ENCODE measurements at regions not wholly inside any gene's neighbourhood (a gene's known extent, or its start where the extent isn't known, plus 50 kb on each side); places are given as distances from the start of the nearest gene placed in this dataset.
"Not testable (repeated sequence)": the region's sequence is repeated elsewhere in the genome, so short reads cannot be mapped to it uniquely, and the experiment has no call there.

DNA sequence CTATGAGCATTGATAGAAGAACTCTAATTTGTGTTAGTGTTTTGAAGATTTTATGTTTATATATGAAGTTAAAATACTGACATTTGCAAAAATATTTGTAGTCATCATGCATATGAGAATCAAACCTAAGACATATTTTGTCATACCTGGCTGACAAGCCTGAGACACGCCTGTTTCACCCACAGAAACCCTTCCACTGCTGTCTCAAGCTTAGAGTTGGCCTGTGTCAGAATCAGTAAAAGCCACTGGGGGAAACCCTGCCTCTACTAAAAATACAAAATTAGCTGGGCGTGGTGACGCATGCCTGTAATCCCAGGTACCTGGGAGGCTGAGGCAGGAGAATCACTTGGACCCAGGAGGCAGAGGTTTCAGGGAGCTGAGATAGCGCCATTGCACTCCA lies 218.0 kb upstream of the C1QTNF3 start:
- not testable (repeated sequence) for DNase-seq (ENCODE audit: low read depth in 1 of 2, low spot score in 1 of 2)

DNA sequence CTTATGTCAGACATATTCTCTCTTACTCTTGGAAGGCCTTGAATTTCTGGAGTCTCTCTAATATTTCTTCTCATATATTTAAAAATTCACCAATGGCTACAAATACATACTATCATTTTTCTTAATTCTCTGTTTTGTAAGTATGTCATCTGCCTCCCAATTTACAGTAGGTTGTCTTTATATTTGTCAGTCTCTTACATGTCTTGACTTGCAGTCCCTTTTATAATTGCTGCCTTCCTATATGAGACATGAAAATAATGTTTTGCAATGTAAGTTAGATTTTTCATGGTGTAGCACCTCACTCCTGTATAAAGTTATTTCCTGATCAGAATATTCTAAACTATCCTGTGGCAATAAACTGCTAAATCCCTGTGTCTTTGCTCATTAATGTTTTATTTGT lies 223.1 kb upstream of the C1QTNF3 start:
- DNase-seq (ENCODE audit: low read depth in 1 of 2, low spot score in 1 of 2) = not testable (repeated sequence)

DNA sequence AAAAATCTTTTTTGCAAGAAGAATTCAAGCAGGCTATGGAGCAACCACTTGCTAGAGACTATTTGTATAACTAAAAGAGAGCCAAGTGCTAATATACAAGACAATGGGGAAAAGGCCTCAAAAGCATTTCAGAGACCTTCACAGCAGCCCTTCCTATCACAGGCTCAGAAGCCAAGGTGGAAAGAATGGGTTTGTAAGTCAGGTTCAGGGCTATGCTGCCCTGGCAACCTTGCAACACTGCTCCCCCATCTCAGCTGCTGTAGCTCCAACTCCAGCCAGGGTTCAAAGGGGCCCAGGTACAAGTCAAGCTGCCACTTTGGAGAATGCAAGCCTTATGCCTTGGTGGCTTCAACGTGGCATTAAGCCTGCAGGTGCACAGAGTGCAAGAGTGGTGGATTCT lies 253.7 kb upstream of the C1QTNF3 start:
- DNase-seq (ENCODE audit: low read depth in 1 of 2, low spot score in 1 of 2) = not testable (repeated sequence)

DNA sequence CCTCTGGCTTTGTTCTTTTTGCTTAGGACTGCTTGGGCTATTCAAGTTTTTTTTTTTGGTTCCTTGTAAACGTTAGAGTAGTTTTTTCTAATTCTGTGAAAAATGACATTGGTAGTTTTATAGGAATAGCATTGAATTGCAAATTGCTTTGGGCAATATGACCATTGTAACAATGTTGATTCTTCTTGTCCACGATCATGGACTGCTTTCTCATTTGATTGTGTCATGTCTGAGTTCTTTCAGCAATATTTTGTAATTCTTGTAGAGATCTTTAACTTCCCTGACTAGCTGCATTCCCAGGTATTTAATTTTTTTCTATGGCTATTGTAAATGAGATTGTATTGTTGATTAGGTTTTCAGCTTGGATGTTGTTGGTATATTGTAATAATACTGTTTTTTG lies 286.2 kb upstream of the C1QTNF3 start:
- not testable (repeated sequence) for DNase-seq (ENCODE audit: low read depth in 1 of 2, low spot score in 1 of 2)

DNA sequence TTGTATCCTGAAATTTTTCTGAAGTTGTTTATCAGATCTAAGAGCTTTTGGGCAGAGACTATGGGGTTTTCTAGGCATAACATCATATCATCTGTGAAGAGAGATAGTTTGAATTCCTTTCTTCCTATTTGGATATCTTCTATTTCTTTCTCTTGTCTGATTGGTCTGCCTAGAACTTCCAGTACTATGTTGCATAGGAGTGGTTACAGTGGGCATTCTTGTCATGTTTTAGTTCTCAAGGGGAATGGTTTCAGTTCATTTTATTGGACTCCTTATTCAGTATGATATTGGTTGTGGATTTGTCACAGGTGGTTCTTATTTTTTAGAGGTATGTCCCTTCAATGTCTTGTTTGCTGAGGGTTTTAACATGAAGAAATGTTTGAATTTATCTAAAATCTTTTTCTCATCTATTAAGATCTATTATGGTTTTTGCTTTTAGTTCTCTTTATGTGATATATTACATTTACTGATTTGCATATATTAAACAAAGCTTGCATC lies 286.6 kb upstream of the C1QTNF3 start:
- DNase-seq (ENCODE audit: low read depth in 1 of 2, low spot score in 1 of 2) = not testable (repeated sequence)

DNA sequence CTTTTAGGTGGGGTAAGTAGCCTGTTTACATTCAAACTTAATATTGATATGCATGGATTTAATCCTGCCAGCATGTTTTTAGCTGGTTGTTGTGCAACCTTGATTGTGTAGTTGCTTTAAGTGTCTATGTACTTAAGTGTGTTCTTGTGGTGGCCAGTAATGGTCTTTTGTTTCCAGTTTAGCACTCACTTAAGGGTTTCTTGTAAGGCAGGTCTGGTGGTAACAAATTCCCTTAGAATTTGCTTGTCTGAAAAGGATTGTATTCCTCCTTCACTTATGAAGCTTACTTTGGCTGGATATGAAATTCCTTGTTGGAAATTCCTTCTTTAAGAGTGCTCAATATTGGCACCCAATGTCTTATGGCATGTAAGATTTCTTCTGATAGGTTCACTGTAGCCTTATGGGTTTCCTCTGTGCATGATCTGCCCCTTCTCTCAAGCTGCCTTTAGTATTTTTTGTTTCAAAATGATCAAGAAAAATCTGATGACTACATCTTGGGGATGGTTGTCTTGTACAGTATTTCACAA lies 289.0 kb upstream of the C1QTNF3 start:
- not testable (repeated sequence) for DNase-seq (ENCODE audit: low read depth in 1 of 2, low spot score in 1 of 2)

DNA sequence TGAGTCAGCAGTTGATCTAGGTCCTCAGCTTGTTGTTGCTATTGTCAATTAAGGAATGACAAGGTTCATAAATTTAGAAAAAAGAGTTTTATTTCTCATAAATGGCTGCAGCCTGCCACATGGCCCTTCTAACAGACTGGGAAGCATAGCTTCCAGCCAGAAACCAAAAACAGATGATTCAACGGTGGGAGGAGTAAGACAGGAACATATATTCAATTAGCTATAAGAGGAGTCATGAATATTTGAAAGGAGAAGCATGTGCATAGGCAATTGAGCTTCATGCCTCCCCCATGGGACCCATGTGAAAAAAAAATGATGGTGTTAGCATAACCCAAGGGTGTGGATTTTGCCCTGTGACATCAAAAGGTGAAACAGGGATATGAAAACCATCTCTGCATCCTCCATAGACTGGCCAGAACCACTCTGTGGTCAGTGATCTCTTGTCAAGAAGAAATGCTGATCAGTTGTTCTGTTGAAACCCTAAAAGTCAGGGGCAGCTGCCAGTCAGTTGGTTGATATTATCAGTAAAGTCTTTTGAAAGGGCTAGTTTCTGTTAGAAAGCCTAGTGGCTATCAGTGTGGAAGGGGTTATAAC lies 296.5 kb upstream of the C1QTNF3 start:
- DNase-seq (ENCODE audit: low read depth in 1 of 2, low spot score in 1 of 2) = not testable (repeated sequence)

DNA sequence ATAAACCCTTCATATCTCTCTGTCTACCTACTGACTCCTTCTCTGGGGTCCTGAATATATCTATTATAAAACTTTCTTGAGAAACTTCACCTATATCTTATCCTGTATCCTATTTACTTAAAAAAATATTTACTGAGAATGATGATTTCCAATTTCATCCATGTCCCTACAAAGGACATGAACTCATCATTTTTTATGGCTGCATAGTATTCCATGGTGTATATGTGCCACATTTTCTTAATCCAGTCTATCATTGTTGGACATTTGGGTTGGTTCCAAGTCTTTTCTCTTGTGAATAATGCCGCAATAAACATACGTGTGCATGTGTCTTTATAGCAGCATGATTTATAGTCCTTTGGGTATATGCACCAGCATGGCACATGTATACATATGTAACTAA lies 301.7 kb upstream of the RAI14 start:
- not testable (repeated sequence) for DNase-seq (ENCODE audit: low read depth in 1 of 2, low spot score in 1 of 2)

DNA sequence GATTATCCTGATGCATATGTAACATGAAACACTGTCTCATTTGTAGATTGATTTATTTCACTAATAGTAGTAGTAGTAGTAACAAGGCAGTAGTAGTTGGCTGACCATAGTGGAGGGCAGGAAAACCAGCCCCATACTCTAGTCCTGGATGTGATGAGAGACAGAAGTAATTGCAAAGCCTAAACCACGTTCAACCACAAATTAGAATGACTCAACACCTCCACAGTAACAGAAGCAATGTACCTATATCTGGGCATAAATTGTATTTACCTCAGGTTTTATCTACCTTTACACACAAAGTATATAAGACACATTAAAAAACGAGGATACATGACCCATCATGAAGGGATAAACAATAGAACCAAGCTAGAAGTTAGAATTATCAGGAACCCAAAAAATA lies 284.7 kb upstream of the RAI14 start:
- DNase-seq (ENCODE audit: low read depth in 1 of 2, low spot score in 1 of 2) = not testable (repeated sequence)

DNA sequence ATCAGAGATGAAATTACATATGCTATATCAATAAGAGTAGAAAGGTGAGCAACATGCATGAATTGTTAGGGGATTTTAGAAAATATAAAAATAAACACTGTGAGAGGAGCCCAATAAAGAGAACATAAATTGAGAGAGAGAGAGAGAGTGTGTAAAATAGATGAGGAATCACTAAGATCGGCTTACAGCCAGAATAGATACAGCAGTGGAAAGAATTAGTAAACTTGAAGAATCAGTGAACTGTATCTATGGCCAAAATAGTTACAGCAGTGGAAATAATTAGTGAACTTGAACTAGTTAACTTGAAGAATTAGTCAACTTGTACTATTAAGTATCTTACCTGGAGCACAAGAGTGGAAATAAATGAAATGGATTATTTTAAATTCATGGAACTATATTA lies 284.3 kb upstream of the RAI14 start:
- not testable (repeated sequence) for DNase-seq (ENCODE audit: low read depth in 1 of 2, low spot score in 1 of 2)

DNA sequence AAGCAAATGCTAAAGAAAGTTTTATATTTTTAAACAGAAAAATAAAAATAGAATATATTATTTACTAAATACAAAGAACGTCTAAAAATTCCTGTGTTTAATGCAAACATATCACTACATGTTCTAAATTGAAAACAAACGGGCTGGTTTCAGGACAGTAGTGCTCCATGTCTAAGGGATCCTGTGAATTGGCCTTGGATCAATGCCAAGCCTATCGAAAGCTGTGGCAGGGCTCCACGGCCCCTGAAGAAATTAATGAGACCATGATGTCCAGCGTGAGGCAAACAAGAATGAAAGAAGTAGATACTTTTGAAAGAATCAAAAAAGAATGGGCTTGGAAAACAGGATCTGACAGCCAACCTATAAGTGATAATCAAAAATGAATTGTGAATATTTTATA lies 283.4 kb upstream of the RAI14 start:
- DNase-seq (ENCODE audit: low read depth in 1 of 2, low spot score in 1 of 2) = not testable (repeated sequence)

DNA sequence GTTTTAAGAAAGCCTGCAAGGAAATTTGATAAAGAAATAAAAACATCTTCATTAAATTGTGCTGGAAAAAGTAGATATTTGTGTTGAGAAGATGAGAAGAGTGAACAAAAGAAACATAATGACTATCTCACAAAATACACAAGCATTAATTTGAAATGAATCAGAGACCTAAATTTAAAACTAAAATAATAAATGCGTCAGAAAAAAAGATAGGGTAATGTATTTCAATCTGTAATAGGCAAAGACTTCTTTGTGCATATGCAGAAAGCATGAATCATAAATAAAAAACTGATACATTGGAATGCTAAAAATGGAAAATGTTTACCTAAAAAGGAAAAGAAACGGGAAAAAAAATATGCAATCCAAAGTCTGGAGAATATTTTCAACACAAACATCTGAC lies 278.5 kb upstream of the RAI14 start:
- not testable (repeated sequence) for DNase-seq (ENCODE audit: low read depth in 1 of 2, low spot score in 1 of 2)

DNA sequence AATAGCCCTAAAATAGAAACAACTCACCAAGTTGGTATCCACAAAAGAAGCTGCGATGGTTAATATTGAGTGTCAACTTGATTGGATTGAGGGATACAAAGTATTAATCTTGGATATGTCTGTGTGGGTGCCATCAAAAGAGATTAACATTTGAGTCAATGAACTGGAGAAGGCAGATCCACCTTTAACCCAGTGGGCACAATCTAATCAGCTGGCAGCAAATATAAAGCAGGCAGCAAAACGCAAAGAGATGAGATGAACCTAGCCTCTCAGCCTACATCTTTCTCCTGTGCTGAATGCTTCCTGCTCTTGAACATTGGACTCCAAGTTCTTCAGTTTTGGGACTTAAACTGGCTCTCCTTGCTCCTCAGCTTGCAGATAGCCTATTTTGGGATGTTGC lies 277.6 kb upstream of the RAI14 start:
- DNase-seq (ENCODE audit: low read depth in 1 of 2, low spot score in 1 of 2) = not testable (repeated sequence)

DNA sequence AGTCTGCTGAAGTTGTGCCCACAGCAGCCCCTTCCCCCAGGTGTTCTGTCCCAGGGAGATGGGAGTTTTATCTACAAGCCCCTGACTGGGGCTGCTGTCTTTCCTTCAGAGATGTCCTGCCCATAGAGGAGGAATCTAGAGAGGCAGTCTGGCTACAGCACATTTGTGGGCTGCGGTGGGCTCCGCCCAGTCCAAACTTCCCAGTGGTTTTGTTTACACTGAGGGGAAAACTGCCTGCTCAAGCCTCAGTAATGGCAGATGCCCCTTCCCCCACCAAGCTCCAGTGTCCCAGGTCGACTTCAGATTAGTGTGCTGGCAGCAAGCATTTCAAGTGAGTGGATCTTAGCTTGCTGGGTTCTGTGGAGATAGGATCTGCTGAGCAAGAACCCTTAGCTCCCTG lies 267.4 kb upstream of the RAI14 start:
- DNase-seq (ENCODE audit: low read depth in 1 of 2, low spot score in 1 of 2) = not testable (repeated sequence)

DNA sequence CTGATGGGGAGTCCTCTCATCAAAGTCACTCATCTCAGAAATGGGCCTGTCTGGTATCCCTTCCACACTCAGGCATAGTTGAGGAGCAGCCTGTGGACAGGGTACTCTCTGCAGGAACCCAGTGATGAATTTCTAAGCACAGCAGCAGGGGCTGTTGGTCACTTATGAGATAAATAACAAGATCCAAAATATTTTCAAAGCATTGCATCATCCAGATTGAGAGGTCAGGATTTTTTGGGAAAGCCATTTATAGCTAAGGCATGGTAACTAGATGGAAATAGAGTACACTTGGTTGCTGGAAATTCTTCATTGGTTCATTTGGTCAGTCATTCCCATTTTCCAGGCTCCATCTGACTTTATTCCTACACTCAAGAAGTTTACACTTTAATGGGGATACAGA lies 246.8 kb upstream of the RAI14 start:
- DNase-seq (ENCODE audit: low read depth in 1 of 2, low spot score in 1 of 2) = no peak

DNA sequence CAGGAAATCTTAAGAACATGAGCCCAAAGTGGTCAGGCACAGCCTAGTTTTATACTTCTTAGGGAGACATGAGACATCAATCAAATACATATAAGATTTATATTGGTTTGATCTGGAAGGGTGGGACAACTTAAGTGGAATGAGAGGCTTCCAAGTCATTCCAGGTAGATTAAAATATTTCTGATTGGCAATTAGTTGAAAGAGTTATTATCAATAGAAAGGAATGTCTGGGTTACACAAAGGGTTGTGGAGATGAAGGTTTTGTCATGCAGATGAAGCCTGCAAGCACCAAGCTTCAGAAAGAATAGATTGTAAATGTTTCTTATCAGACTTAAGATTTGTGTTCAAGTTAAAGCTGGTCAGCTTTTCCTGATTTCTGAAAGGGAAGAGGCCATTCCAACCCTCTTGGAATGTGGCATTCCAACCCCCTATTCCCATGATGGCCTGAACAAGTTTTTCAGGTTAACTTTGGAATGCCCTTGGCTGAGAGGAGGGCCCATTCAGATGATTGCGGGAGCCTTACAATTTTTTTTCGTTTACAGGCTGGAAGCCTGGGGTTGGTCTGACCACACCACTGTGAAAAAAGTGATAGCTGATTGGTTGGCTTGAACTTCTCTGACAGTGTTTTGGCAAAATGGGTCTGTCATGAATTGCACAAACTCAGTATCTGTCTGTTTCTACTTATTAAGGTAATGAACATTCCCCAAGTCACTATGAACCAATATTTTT lies 245.6 kb upstream of the RAI14 start:
- DNase-seq (ENCODE audit: low read depth in 1 of 2, low spot score in 1 of 2) = no peak

DNA sequence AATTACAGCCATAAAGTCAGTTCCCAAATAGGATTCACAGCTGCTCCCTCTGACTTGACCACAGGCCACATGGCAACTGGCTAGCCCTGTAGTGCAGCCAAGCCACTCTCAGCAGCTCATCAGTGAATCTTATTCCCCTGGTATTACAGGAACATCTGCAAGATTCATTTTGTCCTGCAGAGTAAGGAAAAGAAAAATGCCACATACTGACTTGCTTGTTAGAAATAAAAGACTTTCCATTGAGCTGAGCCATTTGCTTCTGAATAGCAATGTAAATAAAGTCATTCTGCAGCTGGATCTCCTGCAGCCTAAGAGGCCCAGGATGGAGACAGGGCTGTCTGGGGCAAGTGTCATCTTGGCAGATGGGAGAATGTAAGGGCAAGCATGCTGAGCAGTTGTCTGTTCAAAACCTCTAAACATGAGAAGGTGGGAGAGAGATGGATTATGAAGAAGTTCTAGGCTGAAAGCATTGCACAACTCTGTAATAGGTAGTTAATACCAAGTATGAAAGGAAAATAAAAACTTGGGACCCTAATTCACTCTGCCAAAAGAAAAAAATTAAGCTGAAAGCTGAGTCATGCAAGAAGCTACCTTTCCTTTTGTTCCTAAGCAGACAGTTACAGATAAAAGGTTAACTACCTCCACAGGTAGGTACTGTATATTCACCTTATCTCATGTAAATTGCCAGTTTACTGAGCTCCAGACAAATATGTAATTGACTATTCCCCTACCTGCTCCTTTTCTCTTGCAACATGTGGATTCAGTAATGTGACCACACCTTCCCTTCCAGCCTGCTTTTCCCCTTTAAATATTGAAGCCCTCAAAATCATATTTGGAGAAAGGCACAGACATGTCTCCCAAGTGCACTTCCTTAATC lies 244.4 kb upstream of the RAI14 start:
- no peak for DNase-seq (ENCODE audit: low read depth in 1 of 2, low spot score in 1 of 2)

DNA sequence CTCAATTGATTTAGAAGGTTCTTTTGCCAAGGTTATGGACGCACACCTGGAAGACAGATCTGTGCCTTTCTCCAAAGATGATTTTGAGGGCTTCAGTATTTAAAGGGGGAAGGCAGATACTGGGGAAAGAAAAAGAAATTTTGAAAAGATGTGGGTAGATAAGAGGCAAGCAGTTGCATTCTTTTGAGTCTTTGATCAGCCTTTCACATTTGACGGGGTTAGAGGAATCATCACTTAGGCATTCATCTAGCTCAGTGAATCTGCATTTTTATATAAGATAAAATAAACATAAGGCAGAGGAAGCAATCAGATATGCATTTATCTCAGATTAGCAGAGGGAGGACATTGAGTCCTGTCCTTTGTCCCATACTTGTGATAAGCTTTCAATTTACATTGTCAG lies 243.4 kb upstream of the RAI14 start:
- DNase-seq (ENCODE audit: low read depth in 1 of 2, low spot score in 1 of 2) = no peak

DNA sequence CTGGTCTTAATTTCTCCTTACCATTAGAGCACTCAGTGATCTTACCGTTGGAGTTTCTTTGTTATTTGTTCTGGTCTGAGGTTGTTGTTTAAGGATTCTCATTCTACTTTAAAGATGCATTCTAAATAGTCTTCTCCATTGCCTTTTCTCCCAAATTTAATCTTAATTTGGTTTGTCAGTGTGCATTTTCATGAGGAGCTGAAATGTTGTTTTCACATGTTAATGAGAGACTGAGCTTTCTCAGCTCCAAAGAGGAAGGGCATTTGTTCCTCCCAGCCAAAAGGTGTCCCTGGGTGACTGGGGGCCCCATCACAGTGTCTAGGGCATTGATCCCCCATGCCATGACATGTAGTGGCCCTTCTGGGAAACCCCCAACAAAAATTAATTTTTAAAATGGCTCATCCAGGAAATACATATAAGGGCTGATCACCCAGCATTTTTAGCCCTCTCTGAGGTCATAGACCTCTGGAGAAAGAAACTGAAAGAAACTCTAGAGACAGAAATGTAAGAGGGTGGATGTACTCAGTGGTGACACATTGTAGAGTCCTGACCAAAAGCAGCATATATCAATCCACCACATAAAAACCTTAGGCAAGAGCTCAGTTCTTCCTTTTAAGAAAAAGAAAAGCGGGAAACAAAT lies 240.4 kb upstream of the RAI14 start:
- no peak for DNase-seq (ENCODE audit: low read depth in 1 of 2, low spot score in 1 of 2)

DNA sequence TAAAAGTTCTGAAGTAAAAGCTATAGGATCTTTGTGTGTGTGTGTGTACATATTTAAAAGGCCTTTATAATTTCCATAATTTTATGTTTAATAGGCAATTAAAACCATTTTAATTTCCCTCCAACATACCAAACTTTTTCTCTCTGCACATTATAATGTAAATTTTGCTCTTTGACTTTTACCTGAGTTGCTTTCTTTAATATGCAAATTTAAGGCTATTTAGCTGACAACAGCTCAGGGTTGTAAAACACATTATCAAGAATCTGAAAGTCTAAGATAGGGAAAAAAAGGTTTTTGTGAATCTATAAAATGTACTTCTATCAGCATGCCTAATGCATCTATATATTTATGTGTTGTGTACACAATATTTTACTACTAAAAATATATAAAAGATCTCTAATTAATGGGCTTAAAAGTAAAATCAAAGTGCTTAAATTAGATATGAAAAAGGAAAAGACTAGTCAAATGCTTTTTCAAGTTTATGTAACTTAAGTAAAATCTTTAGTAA lies 239.6 kb upstream of the RAI14 start:
- no peak for DNase-seq (ENCODE audit: low read depth in 1 of 2, low spot score in 1 of 2)

DNA sequence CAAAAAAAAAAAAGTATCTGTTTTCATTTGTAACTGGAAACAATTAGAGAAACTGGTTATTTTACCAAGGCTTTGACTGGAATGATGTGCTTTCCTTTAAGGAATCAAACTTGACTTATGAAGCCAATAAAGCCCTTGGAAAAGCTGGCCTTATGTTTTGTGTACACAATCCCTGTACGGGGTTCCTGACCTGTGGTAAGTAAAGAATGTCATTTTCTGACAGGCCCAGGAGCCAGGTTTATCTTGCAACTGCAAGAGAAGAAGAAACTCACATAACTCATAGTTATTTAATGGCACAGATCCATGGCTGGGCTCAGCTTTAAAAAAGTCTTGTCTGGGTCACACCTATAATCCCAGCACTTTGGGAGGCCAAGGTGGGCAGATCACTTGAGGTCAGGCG lies 235.9 kb upstream of the RAI14 start:
- not testable (repeated sequence) for DNase-seq (ENCODE audit: low read depth in 1 of 2, low spot score in 1 of 2)

Data from activated CD4-positive, alpha-beta T cell treated with anti-CD3 and anti-CD28 coated beads, Interleukin-2, amount 50 U/mL, for 24 hours (primary cell).